ENCODE measurements at regions not wholly inside any gene's neighbourhood (a gene's known extent, or its start where the extent isn't known, plus 50 kb on each side); places are given as distances from the start of the nearest gene placed in this dataset.

DNA sequence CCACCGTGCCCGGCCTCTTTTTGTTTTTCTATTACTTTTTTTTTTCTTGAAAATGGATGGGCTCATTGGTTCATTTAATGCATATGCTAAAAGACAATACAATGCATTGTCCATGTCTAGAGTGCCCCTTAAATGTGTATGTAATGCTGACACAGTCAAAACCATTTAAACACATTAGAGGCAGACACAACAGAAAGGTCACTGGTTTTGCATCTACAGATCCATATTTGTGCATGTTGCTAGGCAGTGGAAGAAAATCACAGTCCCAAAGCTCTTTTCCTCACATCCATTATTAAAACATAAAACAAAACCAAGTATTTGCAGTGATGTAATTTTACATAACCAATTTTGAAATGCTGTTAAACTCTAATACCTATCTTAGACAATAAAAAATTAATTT lies 389.0 kb downstream of the TAF11L14 start:
- WGBS, 2 donors = 76 to 88% methylated on average over 2 of the region's 2 CpGs
- no peaks in the 10 kb centered on the region for H3K36me3 ChIP-seq (ENCODE audit: control insufficient read depth in 2 of 2, insufficient read depth in 2 of 2, low read length in 1 of 2)
- no peak overlapping the region for H3K27ac ChIP-seq (ENCODE audit: low read depth in 2 of 2, low read length in 1 of 2)
- H3K4me3 ChIP-seq (ENCODE audit: low read depth in 1 of 2, low read length in 2 of 2) = no peak overlapping the region
- H3K4me1 ChIP-seq (ENCODE audit: control insufficient read depth in 2 of 2, insufficient read depth in 2 of 2, low read length in 1 of 2) = no peaks in the 10 kb centered on the region
- H3K27me3 ChIP-seq (ENCODE audit: control insufficient read depth in 1 of 2, insufficient read depth in 2 of 2, low read length in 2 of 2) = no peaks in the 10 kb centered on the region
- no peaks in the 10 kb centered on the region for H3K9me3 ChIP-seq (ENCODE audit: control insufficient read depth in 2 of 2, insufficient read depth in 1 of 2, low read depth in 1 of 2, low read length in 1 of 2)

DNA sequence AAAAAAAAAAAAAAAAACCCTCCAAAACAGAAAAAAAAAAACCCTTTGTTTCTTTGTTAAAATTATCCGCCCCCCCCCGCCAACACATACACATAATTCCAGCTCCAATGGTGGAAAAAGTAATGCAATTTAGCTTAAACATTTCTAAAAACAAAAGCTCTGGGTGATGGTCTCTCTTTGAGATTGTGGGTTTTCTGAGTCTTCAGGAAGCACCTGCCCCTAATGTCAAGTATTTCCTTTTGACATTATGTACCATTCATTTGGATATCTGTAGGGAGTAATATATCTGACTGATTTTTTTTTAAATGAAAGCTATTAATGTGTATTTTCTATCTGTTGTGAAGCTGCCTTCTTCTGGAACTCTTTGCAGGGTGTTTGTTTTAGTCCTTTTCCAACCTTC lies 389.7 kb downstream of the TAF11L14 start:
- H3K27ac ChIP-seq (ENCODE audit: low read depth in 2 of 2, low read length in 1 of 2) = no peak overlapping the region
- H3K4me1 ChIP-seq (ENCODE audit: control insufficient read depth in 2 of 2, insufficient read depth in 2 of 2, low read length in 1 of 2) = no peaks in the 10 kb centered on the region
- H3K27me3 ChIP-seq (ENCODE audit: control insufficient read depth in 1 of 2, insufficient read depth in 2 of 2, low read length in 2 of 2) = no peaks in the 10 kb centered on the region
- H3K9me3 ChIP-seq (ENCODE audit: control insufficient read depth in 2 of 2, insufficient read depth in 1 of 2, low read depth in 1 of 2, low read length in 1 of 2) = no peaks in the 10 kb centered on the region
- 59 to 74% methylated on average over 2 of the region's 2 CpGs for WGBS, 2 donors
- no peaks in the 10 kb centered on the region for H3K36me3 ChIP-seq (ENCODE audit: control insufficient read depth in 2 of 2, insufficient read depth in 2 of 2, low read length in 1 of 2)
- H3K4me3 ChIP-seq (ENCODE audit: low read depth in 1 of 2, low read length in 2 of 2) = no peak overlapping the region

DNA sequence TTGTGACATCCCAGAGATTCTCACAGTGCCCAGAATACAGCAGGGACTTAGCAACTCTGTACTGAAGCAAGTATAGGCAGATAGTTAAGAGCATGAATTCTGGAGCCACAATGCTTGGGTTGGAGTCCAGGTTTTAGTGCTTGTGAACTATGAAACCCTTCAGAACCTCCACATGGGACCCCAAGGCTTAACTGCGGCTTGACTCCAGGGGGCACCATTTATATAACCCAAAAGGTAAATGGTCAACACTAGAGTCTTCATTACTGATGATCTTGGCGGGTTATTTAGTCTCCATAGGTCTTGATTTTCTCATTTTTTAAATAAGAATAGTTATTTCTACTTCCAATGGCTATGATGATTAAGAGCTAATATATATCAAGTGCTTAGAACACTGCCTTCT lies 390.3 kb downstream of the TAF11L14 start:
- Histone ChIP-seq H3K36me3 (ENCODE audit: control insufficient read depth in 2 of 2, insufficient read depth in 2 of 2, low read length in 1 of 2) (no peaks in the 10 kb centered on the region), H3K4me3 (ENCODE audit: low read depth in 1 of 2, low read length in 2 of 2) (no peak overlapping the region), H3K9me3 (ENCODE audit: control insufficient read depth in 2 of 2, insufficient read depth in 1 of 2, low read depth in 1 of 2, low read length in 1 of 2) (no peaks in the 10 kb centered on the region), H3K27me3 (ENCODE audit: control insufficient read depth in 1 of 2, insufficient read depth in 2 of 2, low read length in 2 of 2) (no peaks in the 10 kb centered on the region), H3K27ac (ENCODE audit: low read depth in 2 of 2, low read length in 1 of 2) (no peak overlapping the region), H3K4me1 (ENCODE audit: control insufficient read depth in 2 of 2, insufficient read depth in 2 of 2, low read length in 1 of 2) (no peaks in the 10 kb centered on the region)
- WGBS, 2 donors = 81 to 85% methylated on average over 2 of the region's 2 CpGs

DNA sequence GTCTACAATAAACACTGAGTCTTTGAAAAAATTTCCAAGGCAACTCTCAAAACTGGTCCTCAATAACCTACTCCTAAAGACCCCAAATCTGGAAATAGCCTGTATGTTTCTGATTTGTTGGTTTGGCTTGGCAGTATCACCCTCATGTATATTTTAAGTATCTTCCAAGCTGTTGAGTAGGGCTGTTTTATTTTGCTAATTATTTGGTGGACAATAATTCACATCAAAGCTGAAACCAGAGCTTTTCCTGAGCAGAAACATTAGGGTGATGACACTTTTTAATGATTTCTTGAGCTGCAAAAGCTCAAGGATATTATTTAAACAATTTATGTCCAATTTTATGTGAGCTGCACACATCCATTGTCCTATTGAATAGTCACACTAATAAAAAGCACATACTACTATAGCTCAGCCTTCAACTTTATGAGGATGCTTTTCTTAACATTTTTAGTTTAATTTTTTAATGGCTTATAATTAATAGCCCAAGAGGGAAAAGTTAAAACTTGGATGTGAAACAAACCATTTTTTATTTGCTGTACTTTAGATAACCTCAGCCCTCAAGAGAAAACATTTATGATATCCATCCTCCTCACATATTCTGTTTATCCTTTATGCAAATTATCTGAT lies 393.1 kb downstream of the TAF11L14 start:
- Histone ChIP-seq H3K27ac (ENCODE audit: low read depth in 2 of 2, low read length in 1 of 2) (no peak overlapping the region), H3K4me1 (ENCODE audit: control insufficient read depth in 2 of 2, insufficient read depth in 2 of 2, low read length in 1 of 2) (no peaks in the 10 kb centered on the region), H3K4me3 (ENCODE audit: low read depth in 1 of 2, low read length in 2 of 2) (no peak overlapping the region), H3K36me3 (ENCODE audit: control insufficient read depth in 2 of 2, insufficient read depth in 2 of 2, low read length in 1 of 2) (no peaks in the 10 kb centered on the region), H3K9me3 (ENCODE audit: control insufficient read depth in 2 of 2, insufficient read depth in 1 of 2, low read depth in 1 of 2, low read length in 1 of 2) (no peaks in the 10 kb centered on the region), H3K27me3 (ENCODE audit: control insufficient read depth in 1 of 2, insufficient read depth in 2 of 2, low read length in 2 of 2) (no peaks in the 10 kb centered on the region)

DNA sequence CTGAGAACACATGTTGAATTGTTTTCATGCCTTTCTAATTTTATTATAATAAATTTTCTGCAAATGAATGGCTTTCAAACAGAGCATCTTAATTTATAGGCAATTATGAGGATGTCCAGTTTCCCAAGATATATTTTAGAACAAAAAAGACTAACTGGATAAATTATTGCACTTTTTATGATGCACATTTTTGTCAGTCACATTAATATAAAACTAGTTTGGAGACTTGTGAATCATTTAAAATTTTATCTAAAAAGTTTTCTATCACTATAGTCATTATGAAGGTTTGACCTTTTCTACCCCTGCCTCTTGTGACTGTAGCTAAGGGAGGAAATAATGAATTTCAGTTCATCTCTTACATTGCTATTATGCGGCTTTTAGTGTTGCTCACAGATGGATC lies 393.8 kb downstream of the TAF11L14 start:
- Histone ChIP-seq H3K4me1 (ENCODE audit: control insufficient read depth in 2 of 2, insufficient read depth in 2 of 2, low read length in 1 of 2) (no peaks in the 10 kb centered on the region), H3K9me3 (ENCODE audit: control insufficient read depth in 2 of 2, insufficient read depth in 1 of 2, low read depth in 1 of 2, low read length in 1 of 2) (no peaks in the 10 kb centered on the region), H3K4me3 (ENCODE audit: low read depth in 1 of 2, low read length in 2 of 2) (no peak overlapping the region), H3K27ac (ENCODE audit: low read depth in 2 of 2, low read length in 1 of 2) (no peak overlapping the region), H3K27me3 (ENCODE audit: control insufficient read depth in 1 of 2, insufficient read depth in 2 of 2, low read length in 2 of 2) (no peaks in the 10 kb centered on the region), H3K36me3 (ENCODE audit: control insufficient read depth in 2 of 2, insufficient read depth in 2 of 2, low read length in 1 of 2) (no peaks in the 10 kb centered on the region)
- WGBS, 2 donors = 82 to 89% methylated on average over 1 of the region's 1 CpG

DNA sequence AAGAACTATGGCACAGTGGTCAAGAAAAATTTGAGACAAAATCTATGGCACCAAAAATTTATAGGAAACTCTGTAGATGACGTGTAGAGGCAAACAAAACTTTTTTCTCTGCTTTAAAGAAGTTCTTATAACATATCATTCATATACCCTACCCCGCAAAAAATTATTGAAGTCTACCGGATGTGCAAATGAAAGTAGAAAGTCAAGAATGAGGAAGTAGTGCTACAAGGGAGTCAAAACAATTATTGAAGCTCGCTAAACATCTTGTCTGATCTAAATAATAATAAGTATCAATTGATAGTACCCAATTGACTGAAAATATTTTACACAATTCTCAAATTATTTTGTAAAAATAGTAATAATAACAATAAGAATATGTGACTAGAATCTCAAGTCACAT lies 398.5 kb downstream of the TAF11L14 start:
- no peaks in the 10 kb centered on the region for H3K27me3 ChIP-seq (ENCODE audit: control insufficient read depth in 1 of 2, insufficient read depth in 2 of 2, low read length in 2 of 2)
- H3K36me3 ChIP-seq (ENCODE audit: control insufficient read depth in 2 of 2, insufficient read depth in 2 of 2, low read length in 1 of 2) = no peaks in the 10 kb centered on the region
- no peak overlapping the region for H3K27ac ChIP-seq (ENCODE audit: low read depth in 2 of 2, low read length in 1 of 2)
- H3K4me3 ChIP-seq (ENCODE audit: low read depth in 1 of 2, low read length in 2 of 2) = no peak overlapping the region
- no peaks in the 10 kb centered on the region for H3K4me1 ChIP-seq (ENCODE audit: control insufficient read depth in 2 of 2, insufficient read depth in 2 of 2, low read length in 1 of 2)
- 74 to 78% methylated on average over 4 of the region's 4 CpGs for WGBS, 2 donors
- H3K9me3 ChIP-seq (ENCODE audit: control insufficient read depth in 2 of 2, insufficient read depth in 1 of 2, low read depth in 1 of 2, low read length in 1 of 2) = no peaks in the 10 kb centered on the region

DNA sequence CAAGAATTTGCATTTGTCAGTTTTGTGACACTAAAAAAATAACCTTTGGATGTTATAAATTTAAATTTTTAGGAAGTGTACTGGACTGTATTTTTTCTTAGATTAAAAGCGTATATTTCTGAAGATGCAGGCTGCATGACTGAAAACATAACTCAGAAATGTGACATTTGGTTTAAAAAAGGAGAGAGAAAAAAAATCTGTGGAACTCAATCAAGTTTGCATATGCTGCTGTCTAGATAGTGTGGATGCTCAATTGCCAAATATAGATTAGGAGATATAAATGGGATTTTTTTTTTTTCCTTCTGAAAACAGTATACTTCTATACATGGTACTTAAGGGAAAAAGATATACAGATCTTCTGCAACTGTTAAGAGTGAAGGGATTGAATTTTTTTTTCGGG lies 402.3 kb downstream of the TAF11L14 start:
- no peak overlapping the region for H3K27ac ChIP-seq (ENCODE audit: low read depth in 2 of 2, low read length in 1 of 2)
- no peaks in the 10 kb centered on the region for H3K27me3 ChIP-seq (ENCODE audit: control insufficient read depth in 1 of 2, insufficient read depth in 2 of 2, low read length in 2 of 2)
- H3K9me3 ChIP-seq (ENCODE audit: control insufficient read depth in 2 of 2, insufficient read depth in 1 of 2, low read depth in 1 of 2, low read length in 1 of 2) = no peaks in the 10 kb centered on the region
- no peaks in the 10 kb centered on the region for H3K36me3 ChIP-seq (ENCODE audit: control insufficient read depth in 2 of 2, insufficient read depth in 2 of 2, low read length in 1 of 2)
- WGBS, 2 donors = 72 to 78% methylated on average over 2 of the region's 2 CpGs
- H3K4me3 ChIP-seq (ENCODE audit: low read depth in 1 of 2, low read length in 2 of 2) = no peak overlapping the region
- no peaks in the 10 kb centered on the region for H3K4me1 ChIP-seq (ENCODE audit: control insufficient read depth in 2 of 2, insufficient read depth in 2 of 2, low read length in 1 of 2)

DNA sequence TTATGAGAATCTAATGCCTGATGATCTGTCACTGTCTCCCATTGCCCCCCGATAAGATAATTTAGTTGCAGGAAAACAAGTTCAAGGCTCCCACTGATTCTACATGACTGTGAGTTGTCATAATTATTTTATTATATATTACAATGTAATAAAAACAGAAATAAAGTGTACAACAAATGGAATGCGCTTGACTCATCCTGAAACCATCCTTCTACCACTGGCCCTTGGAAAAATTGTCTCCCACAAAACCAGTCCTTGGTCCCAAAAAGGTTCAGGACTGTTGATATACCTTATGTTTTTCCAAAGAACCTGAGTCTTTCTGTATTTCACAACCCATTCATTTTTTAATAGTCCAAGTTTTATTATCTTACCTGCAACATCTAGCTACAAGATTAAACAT lies 403.5 kb downstream of the TAF11L14 start:
- no peaks in the 10 kb centered on the region for H3K36me3 ChIP-seq (ENCODE audit: control insufficient read depth in 2 of 2, insufficient read depth in 2 of 2, low read length in 1 of 2)
- no peaks in the 10 kb centered on the region for H3K27me3 ChIP-seq (ENCODE audit: control insufficient read depth in 1 of 2, insufficient read depth in 2 of 2, low read length in 2 of 2)
- H3K4me3 ChIP-seq (ENCODE audit: low read depth in 1 of 2, low read length in 2 of 2) = no peak overlapping the region
- no peaks in the 10 kb centered on the region for H3K4me1 ChIP-seq (ENCODE audit: control insufficient read depth in 2 of 2, insufficient read depth in 2 of 2, low read length in 1 of 2)
- no peaks in the 10 kb centered on the region for H3K9me3 ChIP-seq (ENCODE audit: control insufficient read depth in 2 of 2, insufficient read depth in 1 of 2, low read depth in 1 of 2, low read length in 1 of 2)
- 84 to 91% methylated on average over 2 of the region's 2 CpGs for WGBS, 2 donors
- no peak overlapping the region for H3K27ac ChIP-seq (ENCODE audit: low read depth in 2 of 2, low read length in 1 of 2)

DNA sequence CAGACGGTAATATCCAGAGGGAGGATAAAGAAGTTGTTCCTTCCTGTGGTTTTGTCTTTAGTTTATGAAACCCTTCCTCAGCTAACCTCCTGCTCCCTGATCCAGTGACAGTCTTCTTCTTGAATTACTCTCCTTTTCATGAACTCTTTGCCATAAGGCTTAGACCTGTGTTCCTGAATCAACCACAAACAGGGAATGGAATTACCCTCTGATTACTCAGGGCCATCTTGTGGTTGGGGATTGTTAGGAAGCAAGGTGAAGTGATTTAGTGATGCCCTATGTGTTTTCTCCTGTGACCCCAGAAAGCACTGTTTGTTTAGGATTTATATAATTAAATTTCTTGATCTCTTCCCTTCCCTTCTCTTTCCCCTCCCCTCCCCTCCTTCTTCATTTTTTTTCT lies 409.1 kb downstream of the TAF11L14 start:
- WGBS, 2 donors = 52 to 57% methylated on average over 1 of the region's 1 CpG
- no peaks in the 10 kb centered on the region for H3K9me3 ChIP-seq (ENCODE audit: control insufficient read depth in 2 of 2, insufficient read depth in 1 of 2, low read depth in 1 of 2, low read length in 1 of 2)
- H3K4me3 ChIP-seq (ENCODE audit: low read depth in 1 of 2, low read length in 2 of 2) = no peak overlapping the region
- no peaks in the 10 kb centered on the region for H3K4me1 ChIP-seq (ENCODE audit: control insufficient read depth in 2 of 2, insufficient read depth in 2 of 2, low read length in 1 of 2)
- no peaks in the 10 kb centered on the region for H3K36me3 ChIP-seq (ENCODE audit: control insufficient read depth in 2 of 2, insufficient read depth in 2 of 2, low read length in 1 of 2)
- H3K27me3 ChIP-seq (ENCODE audit: control insufficient read depth in 1 of 2, insufficient read depth in 2 of 2, low read length in 2 of 2) = no peaks in the 10 kb centered on the region
- H3K27ac ChIP-seq (ENCODE audit: low read depth in 2 of 2, low read length in 1 of 2) = no peak overlapping the region

DNA sequence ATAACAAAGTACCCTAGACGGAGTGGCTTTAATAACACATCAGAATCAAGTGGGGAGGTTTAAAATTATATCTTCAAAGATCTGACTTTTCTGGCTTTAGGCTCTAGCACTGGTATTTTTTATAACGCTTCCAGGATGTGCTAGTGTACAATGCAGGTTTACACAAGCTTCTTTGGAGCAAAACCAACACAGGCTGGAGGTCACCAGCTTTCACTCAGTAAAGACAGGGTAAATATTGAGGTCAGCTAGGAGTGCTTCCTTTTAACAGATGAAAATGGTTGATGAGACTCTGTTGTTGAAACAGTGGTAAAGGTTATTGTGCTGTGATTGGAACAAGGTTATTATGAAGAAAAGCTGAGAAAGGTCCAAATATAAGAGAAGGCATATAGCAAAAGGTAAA lies 414.2 kb downstream of the TAF11L14 start:
- H3K27ac ChIP-seq (ENCODE audit: low read depth in 2 of 2, low read length in 1 of 2) = no peak overlapping the region
- no peaks in the 10 kb centered on the region for H3K9me3 ChIP-seq (ENCODE audit: control insufficient read depth in 2 of 2, insufficient read depth in 1 of 2, low read depth in 1 of 2, low read length in 1 of 2)
- no peaks in the 10 kb centered on the region for H3K27me3 ChIP-seq (ENCODE audit: control insufficient read depth in 1 of 2, insufficient read depth in 2 of 2, low read length in 2 of 2)
- no peaks in the 10 kb centered on the region for H3K4me1 ChIP-seq (ENCODE audit: control insufficient read depth in 2 of 2, insufficient read depth in 2 of 2, low read length in 1 of 2)
- no peak overlapping the region for H3K4me3 ChIP-seq (ENCODE audit: low read depth in 1 of 2, low read length in 2 of 2)
- 17 to 23% methylated on average over 2 of the region's 2 CpGs for WGBS, 2 donors
- H3K36me3 ChIP-seq (ENCODE audit: control insufficient read depth in 2 of 2, insufficient read depth in 2 of 2, low read length in 1 of 2) = no peaks in the 10 kb centered on the region

Measured in esophagus (tissue), 2 donors.